Epithelial cell of esophagus (primary cell): ENCODE measurements at regions not wholly inside any gene's neighbourhood (a gene's known extent, or its start where the extent isn't known, plus 50 kb on each side); places are given as distances from the start of the nearest gene placed in this dataset.

Source experiments
- DNase-seq: peaks from one replicate; pipeline ENCODE4 v3.0.0; 2010; ENCODE audit warnings: low read depth
- H3K4me3 ChIP-seq: 2 replicates; pipeline ENCODE4 v1.5.1; 2011; ENCODE audit warnings: mild to moderate bottlenecking, low read length, control low read depth
- CTCF ChIP-seq: IDR thresholded peaks from 2 replicates; pipeline ENCODE4 v1.5.1; 2011; ENCODE audit warnings: low read depth, mild to moderate bottlenecking, low read length, control low read depth, inconsistent platforms; ENCODE audit not compliant: insufficient read depth; ENCODE audit errors: missing control alignments

DNA sequence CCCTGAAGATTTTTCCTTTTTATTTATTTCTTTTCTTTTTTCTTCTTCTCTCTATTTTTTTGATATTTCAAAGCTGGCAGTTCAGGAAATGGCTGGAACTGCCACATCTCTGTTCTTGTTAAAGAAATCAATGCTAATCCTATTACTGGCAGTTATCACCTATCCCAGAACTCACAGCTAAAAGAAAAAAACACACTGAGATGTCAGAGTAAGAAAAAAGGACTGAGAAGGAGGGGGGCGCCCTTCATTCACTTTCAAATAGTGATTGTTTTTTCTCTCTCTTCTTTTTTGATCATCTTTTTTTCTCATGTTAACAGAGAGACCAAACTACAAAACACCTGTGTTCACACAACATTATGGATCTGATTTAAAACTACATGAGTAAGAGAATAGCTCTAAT, 337.1 kb downstream of the IL20RB start:
- DNase-seq = no peak
- TF ChIP-seq CTCF = no peak
- H3K4me3 ChIP-seq = no peak overlapping the region

GRCh38 chr3:137295336-137295735, 337.6 kb downstream of the IL20RB start:
- TF ChIP-seq CTCF = no peak

GRCh38 chr3:137296116-137296515, 338.3 kb downstream of the IL20RB start:
- DNase-seq = no peak
- H3K4me3 ChIP-seq = no peak overlapping the region
- no peak for TF ChIP-seq CTCF

More at GRCh38 chr3:137295336-137295735, 337.6 kb downstream of the IL20RB start:
- no peak for DNase-seq
- H3K4me3 ChIP-seq = no peak overlapping the region

GRCh38 chr3:137297770-137298169, 340.0 kb downstream of the IL20RB start:
- no peak overlapping the region for H3K4me3 ChIP-seq
- no peak for DNase-seq
- no peak for TF ChIP-seq CTCF

DNA sequence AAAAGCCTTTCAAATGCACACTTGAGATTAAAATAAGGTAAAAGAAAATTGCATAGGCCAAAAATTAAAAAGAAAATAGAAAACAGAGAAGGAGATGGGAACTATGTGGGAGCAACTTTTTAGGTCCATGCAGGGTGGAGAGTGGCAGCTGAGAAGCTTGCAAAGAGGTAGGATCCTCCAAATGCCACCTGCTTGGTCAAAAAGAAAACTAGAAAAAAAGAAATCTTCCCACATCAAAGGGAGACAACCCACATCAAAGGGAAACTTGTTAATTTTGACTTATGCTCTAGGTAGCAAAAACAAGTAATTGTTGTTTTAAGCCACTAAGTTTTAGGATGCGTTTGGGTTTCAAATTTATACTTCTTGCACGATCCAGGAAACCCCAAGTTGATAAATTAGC, 342.9 kb downstream of the IL20RB start:
- H3K4me3 ChIP-seq = no peak overlapping the region
- no peak for TF ChIP-seq CTCF
- DNase-seq = no peak

DNA sequence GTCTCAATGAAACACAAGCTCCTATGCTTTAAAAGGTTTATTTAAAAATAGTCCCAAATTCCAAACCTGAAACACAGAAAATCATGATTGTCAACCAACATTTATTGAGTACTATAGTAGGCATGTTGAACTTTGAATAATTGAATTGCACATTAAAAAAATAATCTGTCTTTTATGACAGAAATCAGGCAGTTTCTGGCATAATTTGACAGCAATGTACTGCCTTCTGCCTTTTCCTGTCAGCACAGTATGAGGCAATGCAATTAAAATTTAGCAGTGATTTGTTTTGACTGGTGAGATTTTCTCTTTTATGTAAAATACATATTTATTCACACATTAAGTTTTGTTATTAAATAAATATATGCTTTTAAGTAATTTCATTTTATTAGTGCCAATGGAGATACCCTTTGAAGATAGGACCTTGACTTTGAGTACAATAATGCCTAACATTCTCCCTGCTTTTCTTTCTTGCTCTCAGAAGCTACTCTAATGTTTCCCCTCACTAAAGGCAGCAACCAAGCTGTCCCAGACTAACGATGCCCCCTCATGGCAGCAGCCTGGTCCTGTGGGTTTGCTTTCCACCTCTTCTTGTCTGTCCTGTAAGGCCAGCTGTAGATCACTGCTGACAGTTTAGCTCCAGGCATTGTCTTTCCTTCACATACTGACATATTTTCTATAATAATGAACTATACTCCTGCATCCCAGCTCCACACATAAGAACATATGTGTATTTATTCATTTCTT, 346.7 kb downstream of the IL20RB start:
- no peak overlapping the region for H3K4me3 ChIP-seq
- TF ChIP-seq CTCF = no peak
- no peak for DNase-seq

GRCh38 chr3:137324114-137324513, 366.3 kb downstream of the IL20RB start:
- H3K4me3 ChIP-seq = no peak overlapping the region
- no peak for DNase-seq
- TF ChIP-seq CTCF = no peak
